ENCODE measurements at regions not wholly inside any gene's neighbourhood (a gene's known extent, or its start where the extent isn't known, plus 50 kb on each side); places are given as distances from the start of the nearest gene placed in this dataset.

DNA sequence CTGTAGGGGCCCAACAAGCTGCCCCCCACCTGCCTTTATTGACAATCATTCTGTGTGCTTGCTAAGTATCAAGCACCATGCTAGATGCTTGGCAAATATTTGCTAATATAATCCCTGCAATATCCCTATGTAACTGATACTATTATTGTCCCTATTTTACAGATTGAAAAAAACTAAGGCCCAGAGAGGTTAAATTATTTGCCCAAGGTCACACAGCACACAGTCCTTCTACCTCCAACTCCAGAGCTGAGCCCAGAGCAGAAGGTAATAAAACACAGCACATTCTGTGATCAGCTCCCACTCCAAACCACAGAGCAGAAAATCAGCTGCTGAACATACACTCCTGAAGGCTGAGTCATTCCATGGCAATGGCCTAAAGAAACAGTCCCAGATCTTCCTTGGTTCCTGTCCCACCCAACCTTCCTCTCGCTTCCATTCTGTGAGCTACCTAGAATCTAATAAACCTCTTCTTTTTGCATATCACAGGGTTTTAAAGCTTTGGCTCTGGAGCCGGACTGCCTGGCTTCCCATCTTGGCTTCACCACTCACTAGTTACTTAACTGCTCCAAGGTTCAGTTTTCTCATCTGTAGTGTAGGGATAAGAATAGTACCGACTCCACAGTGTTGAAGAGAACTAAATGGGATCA, 66.7 kb upstream of the ADRA1B start:
- dilution Hi-C loops (cut with MboI; ENCODE audit: extremely low pct_ligation_motif_present, low sequenced_read_pairs) = no loop called here
- FAIRE-seq = no peak
- H3K36me3 ChIP-seq (ENCODE audit: control insufficient read depth in 2 of 2, extremely low read depth in 1 of 2, insufficient read depth in 2 of 2, low read length in 2 of 2) = no peaks in the 10 kb centered on the region
- H3K9ac ChIP-seq (replicated peaks; ENCODE audit: extremely low read depth, insufficient read depth, low read length) = no peak overlapping the region
- TF ChIP-seq POLR2A (IDR thresholded peaks at IDR 0.05; ENCODE audit: low read depth, low read length) = no peak
- ChIA-PET CTCF (no interaction called here), POLR2A (no interaction called here)
- no peak overlapping the region for H3K27ac ChIP-seq (ENCODE audit: insufficient read depth, low read depth, low read length)
- H3K79me2 ChIP-seq (ENCODE audit: control insufficient read depth, insufficient read depth, low read length) = no peaks in the 10 kb centered on the region
- intact Hi-C loops (cut with micrococcal nuclease) = no loop called here
- no peaks in the 10 kb centered on the region for H3K9me3 ChIP-seq (replicated peaks; ENCODE audit: control insufficient read depth, insufficient read depth, low read length)
- no peak overlapping the region for H3K4me3 ChIP-seq (replicated peaks in 1 of 3; ENCODE audit: insufficient read depth in 1 of 3, low read depth in 1 of 3, low read length in 3 of 3)
- no peak for DNase-seq (ENCODE audit: low read depth, low spot score)
- no TSS peak for BruUV-seq (replicated peaks)
- no peak overlapping the region for H3K4me2 ChIP-seq (ENCODE audit: insufficient read depth, low read length)
- no peaks in the 10 kb centered on the region for H3K9me1 ChIP-seq (replicated peaks; ENCODE audit: control insufficient read depth, extremely low read depth, insufficient read depth, low read length)
- H2AFZ ChIP-seq (ENCODE audit: low read depth, low read length) = no peak overlapping the region
- no peaks in the 10 kb centered on the region for H3K4me1 ChIP-seq (ENCODE audit: control insufficient read depth, extremely low read depth, insufficient read depth, low read length)
- H3K27me3 ChIP-seq (ENCODE audit: control insufficient read depth in 2 of 2, insufficient read depth in 2 of 2, low read length in 2 of 2) = no peaks in the 10 kb centered on the region
- H4K20me1 ChIP-seq (replicated peaks; ENCODE audit: control insufficient read depth, extremely low read depth, insufficient read depth, low read length) = no peaks in the 10 kb centered on the region

DNA sequence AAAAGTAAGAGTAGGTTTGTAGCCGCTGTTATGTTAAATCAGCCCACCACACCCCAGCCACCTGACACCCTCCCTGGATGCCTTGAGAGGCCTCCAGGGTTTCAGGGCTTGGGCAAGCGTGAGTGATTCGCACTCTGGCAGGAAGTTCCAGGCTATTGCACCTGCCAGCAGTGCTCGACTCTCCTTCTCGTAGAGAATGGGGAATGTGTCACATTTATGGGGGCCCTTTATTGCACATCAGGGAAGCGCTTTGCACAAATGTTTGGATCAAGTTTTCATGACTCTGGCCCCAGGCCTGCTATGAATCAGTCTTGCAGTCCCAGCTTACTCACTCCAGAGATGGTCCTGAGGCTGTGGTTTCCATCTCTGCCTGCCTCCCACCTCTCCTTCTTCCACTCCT, 66.1 kb upstream of the ADRA1B start:
- Histone ChIP-seq H3K27me3 (ENCODE audit: control insufficient read depth in 2 of 2, insufficient read depth in 2 of 2, low read length in 2 of 2) (no peaks in the 10 kb centered on the region), H2AFZ (ENCODE audit: low read depth, low read length) (no peak overlapping the region), H3K79me2 (ENCODE audit: control insufficient read depth, insufficient read depth, low read length) (no peaks in the 10 kb centered on the region), H3K27ac (ENCODE audit: insufficient read depth, low read depth, low read length) (no peak overlapping the region), H3K9me3 (replicated peaks; ENCODE audit: control insufficient read depth, insufficient read depth, low read length) (no peaks in the 10 kb centered on the region), H3K36me3 (ENCODE audit: control insufficient read depth in 2 of 2, extremely low read depth in 1 of 2, insufficient read depth in 2 of 2, low read length in 2 of 2) (no peaks in the 10 kb centered on the region), H3K9me1 (replicated peaks; ENCODE audit: control insufficient read depth, extremely low read depth, insufficient read depth, low read length) (no peaks in the 10 kb centered on the region), H4K20me1 (replicated peaks; ENCODE audit: control insufficient read depth, extremely low read depth, insufficient read depth, low read length) (no peaks in the 10 kb centered on the region), H3K4me1 (ENCODE audit: control insufficient read depth, extremely low read depth, insufficient read depth, low read length) (no peaks in the 10 kb centered on the region), H3K9ac (replicated peaks; ENCODE audit: extremely low read depth, insufficient read depth, low read length) (no peak overlapping the region), H3K4me3 (replicated peaks in 1 of 3; ENCODE audit: insufficient read depth in 1 of 3, low read depth in 1 of 3, low read length in 3 of 3) (no peak overlapping the region), H3K4me2 (ENCODE audit: insufficient read depth, low read length) (no peak overlapping the region)
- no peak for DNase-seq (ENCODE audit: low read depth, low spot score)
- POLR2A ChIA-PET = no interaction called here
- dilution Hi-C loops (cut with MboI; ENCODE audit: extremely low pct_ligation_motif_present, low sequenced_read_pairs) (no loop called here), intact Hi-C loops (cut with micrococcal nuclease) (no loop called here)
- FAIRE-seq = no peak
- CTCF ChIA-PET = no interaction called here
- no peak for TF ChIP-seq JUN (IDR thresholded peaks at IDR 0.05; ENCODE audit: borderline replicate concordance, insufficient read depth, insufficient read length, low read depth)
- TF ChIP-seq POLR2AphosphoS5 (IDR thresholded peaks at IDR 0.05; ENCODE audit: insufficient read depth, low read depth, low read length) = no peak
- TF ChIP-seq, protein P1, sequence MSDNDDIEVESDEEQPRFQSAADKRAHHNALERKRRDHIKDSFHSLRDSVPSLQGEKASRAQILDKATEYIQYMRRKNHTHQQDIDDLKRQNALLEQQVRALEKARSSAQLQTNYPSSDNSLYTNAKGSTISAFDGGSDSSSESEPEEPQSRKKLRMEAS (IDR thresholded peaks at IDR 0.05; ENCODE audit: insufficient read depth, insufficient read length) = no peak
- TF ChIP-seq, protein P2, sequence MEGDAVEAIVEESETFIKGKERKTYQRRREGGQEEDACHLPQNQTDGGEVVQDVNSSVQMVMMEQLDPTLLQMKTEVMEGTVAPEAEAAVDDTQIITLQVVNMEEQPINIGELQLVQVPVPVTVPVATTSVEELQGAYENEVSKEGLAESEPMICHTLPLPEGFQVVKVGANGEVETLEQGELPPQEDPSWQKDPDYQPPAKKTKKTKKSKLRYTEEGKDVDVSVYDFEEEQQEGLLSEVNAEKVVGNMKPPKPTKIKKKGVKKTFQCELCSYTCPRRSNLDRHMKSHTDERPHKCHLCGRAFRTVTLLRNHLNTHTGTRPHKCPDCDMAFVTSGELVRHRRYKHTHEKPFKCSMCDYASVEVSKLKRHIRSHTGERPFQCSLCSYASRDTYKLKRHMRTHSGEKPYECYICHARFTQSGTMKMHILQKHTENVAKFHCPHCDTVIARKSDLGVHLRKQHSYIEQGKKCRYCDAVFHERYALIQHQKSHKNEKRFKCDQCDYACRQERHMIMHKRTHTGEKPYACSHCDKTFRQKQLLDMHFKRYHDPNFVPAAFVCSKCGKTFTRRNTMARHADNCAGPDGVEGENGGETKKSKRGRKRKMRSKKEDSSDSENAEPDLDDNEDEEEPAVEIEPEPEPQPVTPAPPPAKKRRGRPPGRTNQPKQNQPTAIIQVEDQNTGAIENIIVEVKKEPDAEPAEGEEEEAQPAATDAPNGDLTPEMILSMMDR (IDR thresholded peaks at IDR 0.05; ENCODE audit: extremely low read depth in 1 of 2, insufficient read depth in 1 of 2, low read depth in 1 of 2, low read length in 2 of 2) = no peak
- TF ChIP-seq FOS (IDR thresholded peaks at IDR 0.05; ENCODE audit: borderline replicate concordance, insufficient read depth, low read length) = no peak
- TF ChIP-seq POLR2A (IDR thresholded peaks at IDR 0.05; ENCODE audit: low read depth, low read length) = no peak
- no peak for TF ChIP-seq GATA2 (IDR thresholded peaks at IDR 0.05; ENCODE audit: insufficient read depth, insufficient read length, low read depth, low read length)
- no peak for TF ChIP-seq MYC (IDR thresholded peaks at IDR 0.05; ENCODE audit: low read depth, low read length)
- TF ChIP-seq EZH2 (IDR thresholded peaks at IDR 0.05; ENCODE audit: borderline replicate concordance, low read depth, low read length, severe bottlenecking) = no peak
- BruUV-seq (replicated peaks) = no TSS peak
